ENCODE measurements at regions not wholly inside any gene's neighbourhood (a gene's known extent, or its start where the extent isn't known, plus 50 kb on each side); places are given as distances from the start of the nearest gene placed in this dataset.

DNA sequence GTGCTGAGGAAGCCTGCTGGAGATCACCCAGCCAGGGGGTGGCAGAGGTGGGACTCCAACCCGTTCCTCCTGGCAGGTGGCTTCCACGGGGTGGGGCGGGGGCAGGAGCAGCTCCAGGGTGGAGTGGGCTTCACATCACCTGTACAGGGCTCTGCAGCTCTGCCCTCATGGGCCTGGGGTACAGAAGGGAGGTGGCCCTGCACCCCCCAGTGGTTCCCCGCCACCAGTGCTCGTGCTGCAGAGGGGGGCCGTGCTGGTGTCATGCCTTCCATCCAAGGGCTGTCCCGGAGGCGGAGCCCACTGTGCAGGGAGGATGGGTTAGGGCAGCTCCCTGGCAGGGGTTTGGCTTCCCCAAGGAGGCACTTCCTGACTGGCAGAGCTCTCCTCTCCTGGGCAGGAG is 76.4 kb upstream of the SHISAL1 start:
- no peaks in the 10 kb centered on the region for H4K20me1 ChIP-seq (ENCODE audit: insufficient read depth)
- H3K9me3 ChIP-seq (ENCODE audit: low read length), result no peaks in the 10 kb centered on the region
- no peak overlapping the region for H3K4me2 ChIP-seq (ENCODE audit: low read length)
- H3K36me3 ChIP-seq (ENCODE audit: insufficient read depth, low read length), result no peaks in the 10 kb centered on the region
- no peak for TF ChIP-seq REST (IDR thresholded peaks at IDR 0.05; ENCODE audit: borderline replicate concordance)
- TF ChIP-seq POLR2AphosphoS5 (IDR thresholded peaks at IDR 0.05), result no peak
- TF ChIP-seq TAF1 (IDR thresholded peaks at IDR 0.05; ENCODE audit: low read depth), result no peak
- no peak for TF ChIP-seq EZH2 (IDR thresholded peaks at IDR 0.05; ENCODE audit: borderline replicate concordance, insufficient read depth, low read length, poor library complexity, severe bottlenecking)
- TF ChIP-seq SMC3 (conservative IDR thresholded peaks at IDR 0.05; ENCODE audit: poor library complexity), result no peak
- no peak overlapping the region for H3K9ac ChIP-seq (ENCODE audit: low read length)
- H2AFZ ChIP-seq (ENCODE audit: low read depth, low read length), result no peak overlapping the region
- H3K79me2 ChIP-seq (replicated peaks; ENCODE audit: insufficient read depth, low read length), result no peaks in the 10 kb centered on the region
- H3K27ac ChIP-seq (ENCODE audit: low read length), result no peak overlapping the region
- no peaks in the 10 kb centered on the region for H3K27me3 ChIP-seq (ENCODE audit: insufficient read depth, low read depth, low read length)
- no peaks in the 10 kb centered on the region for H3F3A ChIP-seq (ENCODE audit: insufficient read depth, low read length, poor library complexity, severe bottlenecking)
- no peak overlapping the region for H3K4me3 ChIP-seq (ENCODE audit: low read length)
- no peaks in the 10 kb centered on the region for H3K9me2 ChIP-seq (ENCODE audit: insufficient read depth, low read length)

DNA sequence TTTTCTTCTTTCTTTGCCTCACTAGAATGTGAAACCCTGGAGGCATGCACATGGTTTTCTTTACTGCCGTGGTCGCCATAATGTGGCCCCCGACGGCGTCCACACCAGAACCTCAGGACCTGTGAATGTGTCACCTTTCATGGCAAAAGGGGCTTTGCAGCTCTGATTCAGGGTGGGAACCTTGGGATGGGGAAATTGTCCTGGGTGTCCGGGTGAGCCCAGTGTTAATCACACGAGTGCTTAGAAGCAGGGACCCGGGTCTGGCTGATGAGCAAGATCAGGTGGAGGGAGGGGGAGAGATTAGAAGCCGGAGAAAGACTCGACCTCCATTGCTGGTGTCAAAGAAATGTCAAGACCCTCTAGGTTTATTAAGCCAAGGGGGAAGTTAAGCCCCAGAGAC is 74.7 kb upstream of the SHISAL1 start:
- H4K20me1 ChIP-seq (ENCODE audit: insufficient read depth), result no peaks in the 10 kb centered on the region
- no peaks in the 10 kb centered on the region for H3K36me3 ChIP-seq (ENCODE audit: insufficient read depth, low read length)
- H3K4me2 ChIP-seq (ENCODE audit: low read length), result no peak overlapping the region
- H3F3A ChIP-seq (ENCODE audit: insufficient read depth, low read length, poor library complexity, severe bottlenecking), result no peaks in the 10 kb centered on the region
- no peaks in the 10 kb centered on the region for H3K27me3 ChIP-seq (ENCODE audit: insufficient read depth, low read depth, low read length)
- no peaks in the 10 kb centered on the region for H3K9me2 ChIP-seq (ENCODE audit: insufficient read depth, low read length)
- H2AFZ ChIP-seq (ENCODE audit: low read depth, low read length), result no peak overlapping the region
- no peaks in the 10 kb centered on the region for H3K9me3 ChIP-seq (ENCODE audit: low read length)
- no peak overlapping the region for H3K27ac ChIP-seq (ENCODE audit: low read length)
- no peak overlapping the region for H3K9ac ChIP-seq (ENCODE audit: low read length)
- TF ChIP-seq MXI1 (conservative IDR thresholded peaks at IDR 0.05; ENCODE audit: poor library complexity, severe bottlenecking) (no peak), POLR2AphosphoS5 (IDR thresholded peaks at IDR 0.05) (no peak), SMC3 (conservative IDR thresholded peaks at IDR 0.05; ENCODE audit: poor library complexity) (no peak)
- H3K4me3 ChIP-seq (ENCODE audit: low read length), result no peak overlapping the region
- H3K79me2 ChIP-seq (replicated peaks; ENCODE audit: insufficient read depth, low read length), result no peaks in the 10 kb centered on the region

- Histone ChIP-seq H4K20me1 (ENCODE audit: insufficient read depth) (no peaks in the 10 kb centered on the region), H3K4me2 (ENCODE audit: low read length) (no peak overlapping the region), H3K36me3 (ENCODE audit: insufficient read depth, low read length) (no peaks in the 10 kb centered on the region), H3K27me3 (ENCODE audit: insufficient read depth, low read depth, low read length) (no peaks in the 10 kb centered on the region), H3K9me2 (ENCODE audit: insufficient read depth, low read length) (no peaks in the 10 kb centered on the region), H3K27ac (ENCODE audit: low read length) (no peak overlapping the region), H2AFZ (ENCODE audit: low read depth, low read length) (no peak overlapping the region), H3K79me2 (replicated peaks; ENCODE audit: insufficient read depth, low read length) (no peaks in the 10 kb centered on the region), H3K4me3 (ENCODE audit: low read length) (no peak overlapping the region), H3F3A (ENCODE audit: insufficient read depth, low read length, poor library complexity, severe bottlenecking) (no peaks in the 10 kb centered on the region), H3K9me3 (ENCODE audit: low read length) (no peaks in the 10 kb centered on the region), H3K9ac (ENCODE audit: low read length) (no peak overlapping the region)
- TF ChIP-seq MXI1 (conservative IDR thresholded peaks at IDR 0.05; ENCODE audit: poor library complexity, severe bottlenecking) (no peak), POLR2AphosphoS5 (IDR thresholded peaks at IDR 0.05) (no peak), TAF1 (IDR thresholded peaks at IDR 0.05; ENCODE audit: low read depth) (no peak), REST (IDR thresholded peaks at IDR 0.05; ENCODE audit: borderline replicate concordance) (no peak), SMC3 (conservative IDR thresholded peaks at IDR 0.05; ENCODE audit: poor library complexity) (no peak), EZH2 (IDR thresholded peaks at IDR 0.05; ENCODE audit: borderline replicate concordance, insufficient read depth, low read length, poor library complexity, severe bottlenecking) (no peak), EP300 (conservative IDR thresholded peaks at IDR 0.05; ENCODE audit: poor library complexity, severe bottlenecking) (no peak), RAD21 (conservative IDR thresholded peaks at IDR 0.05) (no peak)
- TF ChIP-seq, protein P1, sequence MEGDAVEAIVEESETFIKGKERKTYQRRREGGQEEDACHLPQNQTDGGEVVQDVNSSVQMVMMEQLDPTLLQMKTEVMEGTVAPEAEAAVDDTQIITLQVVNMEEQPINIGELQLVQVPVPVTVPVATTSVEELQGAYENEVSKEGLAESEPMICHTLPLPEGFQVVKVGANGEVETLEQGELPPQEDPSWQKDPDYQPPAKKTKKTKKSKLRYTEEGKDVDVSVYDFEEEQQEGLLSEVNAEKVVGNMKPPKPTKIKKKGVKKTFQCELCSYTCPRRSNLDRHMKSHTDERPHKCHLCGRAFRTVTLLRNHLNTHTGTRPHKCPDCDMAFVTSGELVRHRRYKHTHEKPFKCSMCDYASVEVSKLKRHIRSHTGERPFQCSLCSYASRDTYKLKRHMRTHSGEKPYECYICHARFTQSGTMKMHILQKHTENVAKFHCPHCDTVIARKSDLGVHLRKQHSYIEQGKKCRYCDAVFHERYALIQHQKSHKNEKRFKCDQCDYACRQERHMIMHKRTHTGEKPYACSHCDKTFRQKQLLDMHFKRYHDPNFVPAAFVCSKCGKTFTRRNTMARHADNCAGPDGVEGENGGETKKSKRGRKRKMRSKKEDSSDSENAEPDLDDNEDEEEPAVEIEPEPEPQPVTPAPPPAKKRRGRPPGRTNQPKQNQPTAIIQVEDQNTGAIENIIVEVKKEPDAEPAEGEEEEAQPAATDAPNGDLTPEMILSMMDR (IDR thresholded peaks at IDR 0.05; ENCODE audit: poor library complexity, severe bottlenecking), result no peak
Measured at GRCh38 chr22:44386386-44387035, 73.8 kb upstream of the SHISAL1 start.
